ENCODE measurements at regions not wholly inside any gene's neighbourhood (a gene's known extent, or its start where the extent isn't known, plus 50 kb on each side); places are given as distances from the start of the nearest gene placed in this dataset.
"Not testable (repeated sequence)": the region's sequence is repeated elsewhere in the genome, so short reads cannot be mapped to it uniquely, and the experiment has no call there.

DNA sequence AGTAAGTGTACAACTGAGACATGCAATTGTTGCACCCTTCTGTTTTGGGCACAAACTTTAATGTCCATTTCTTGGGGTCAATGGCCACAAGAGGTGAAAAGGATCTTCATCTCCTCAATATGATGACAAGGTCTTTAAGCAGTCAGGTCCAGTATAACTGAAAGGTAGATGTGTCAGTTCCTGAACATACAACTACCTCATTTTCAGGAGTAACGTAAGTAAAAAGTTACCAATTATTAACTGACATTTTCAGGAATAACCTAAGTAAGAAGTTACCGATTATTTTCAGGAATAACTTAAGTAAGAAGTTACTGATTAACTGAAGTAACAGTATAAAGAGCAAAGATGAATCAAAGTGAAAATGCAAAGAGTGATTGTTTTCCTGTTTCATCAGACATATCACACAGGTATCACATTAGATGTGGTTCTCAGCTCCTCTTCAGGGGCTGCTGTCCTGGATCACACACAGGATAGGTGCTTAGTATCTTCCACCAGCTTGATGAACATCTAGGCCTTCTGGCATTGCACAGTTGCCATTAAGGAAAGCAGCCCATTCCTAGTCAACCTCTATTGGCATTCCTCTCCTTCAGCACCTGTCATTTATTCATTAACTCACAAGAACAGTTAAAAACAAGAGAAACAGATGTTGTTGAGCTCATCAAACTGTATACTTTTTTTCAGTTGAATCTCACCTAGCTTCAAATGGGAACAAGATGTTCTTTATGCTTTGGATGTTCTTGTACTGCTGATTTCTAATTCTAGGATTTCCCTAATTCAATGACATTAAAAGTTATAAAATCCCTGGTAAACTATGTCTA lies 200.0 kb downstream of the FOXG1 start:
- DNase-seq (ENCODE audit: low read depth, low spot score) = no peak
- H3K36me3 Mint-ChIP-seq (ENCODE audit: low read depth) = no peaks in the 10 kb centered on the region
- H3K27me3 Mint-ChIP-seq (ENCODE audit: low read depth) = peaks cover 6% of the 10 kb centered on the region
- H3K4me3 Mint-ChIP-seq = no peak overlapping the region
- H3K4me1 Mint-ChIP-seq = no peaks in the 10 kb centered on the region
- H3K27ac Mint-ChIP-seq (ENCODE audit: unreplicated experiment) = no peak overlapping the region
- TF ChIP-seq, protein P1, sequence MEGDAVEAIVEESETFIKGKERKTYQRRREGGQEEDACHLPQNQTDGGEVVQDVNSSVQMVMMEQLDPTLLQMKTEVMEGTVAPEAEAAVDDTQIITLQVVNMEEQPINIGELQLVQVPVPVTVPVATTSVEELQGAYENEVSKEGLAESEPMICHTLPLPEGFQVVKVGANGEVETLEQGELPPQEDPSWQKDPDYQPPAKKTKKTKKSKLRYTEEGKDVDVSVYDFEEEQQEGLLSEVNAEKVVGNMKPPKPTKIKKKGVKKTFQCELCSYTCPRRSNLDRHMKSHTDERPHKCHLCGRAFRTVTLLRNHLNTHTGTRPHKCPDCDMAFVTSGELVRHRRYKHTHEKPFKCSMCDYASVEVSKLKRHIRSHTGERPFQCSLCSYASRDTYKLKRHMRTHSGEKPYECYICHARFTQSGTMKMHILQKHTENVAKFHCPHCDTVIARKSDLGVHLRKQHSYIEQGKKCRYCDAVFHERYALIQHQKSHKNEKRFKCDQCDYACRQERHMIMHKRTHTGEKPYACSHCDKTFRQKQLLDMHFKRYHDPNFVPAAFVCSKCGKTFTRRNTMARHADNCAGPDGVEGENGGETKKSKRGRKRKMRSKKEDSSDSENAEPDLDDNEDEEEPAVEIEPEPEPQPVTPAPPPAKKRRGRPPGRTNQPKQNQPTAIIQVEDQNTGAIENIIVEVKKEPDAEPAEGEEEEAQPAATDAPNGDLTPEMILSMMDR (conservative IDR thresholded peaks at IDR 0.05) = no peak
- no peaks in the 10 kb centered on the region for H3K9me3 Mint-ChIP-seq

DNA sequence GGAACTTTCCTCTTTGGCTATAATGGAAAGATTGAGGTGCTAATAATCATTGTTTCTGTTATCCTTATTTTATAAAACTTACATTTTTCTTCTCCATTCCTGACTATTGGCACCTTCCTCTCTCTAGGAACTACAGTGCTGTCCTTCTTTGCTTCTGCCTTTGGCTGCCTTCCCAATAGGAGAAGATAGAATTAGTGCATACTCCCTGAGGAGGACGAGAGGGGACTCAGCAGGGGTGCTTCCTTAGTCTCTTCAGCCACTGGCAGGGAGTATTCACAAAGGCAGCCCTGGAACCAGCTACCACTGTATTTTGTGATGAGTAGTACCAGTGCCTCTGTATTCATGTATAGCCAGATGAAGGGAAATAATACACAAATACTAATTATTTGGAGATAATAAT lies 208.5 kb downstream of the FOXG1 start:
- Mint-ChIP-seq H3K9me3 (peaks cover 7% of the 10 kb centered on the region), H3K36me3 (ENCODE audit: low read depth) (no peaks in the 10 kb centered on the region)

DNA sequence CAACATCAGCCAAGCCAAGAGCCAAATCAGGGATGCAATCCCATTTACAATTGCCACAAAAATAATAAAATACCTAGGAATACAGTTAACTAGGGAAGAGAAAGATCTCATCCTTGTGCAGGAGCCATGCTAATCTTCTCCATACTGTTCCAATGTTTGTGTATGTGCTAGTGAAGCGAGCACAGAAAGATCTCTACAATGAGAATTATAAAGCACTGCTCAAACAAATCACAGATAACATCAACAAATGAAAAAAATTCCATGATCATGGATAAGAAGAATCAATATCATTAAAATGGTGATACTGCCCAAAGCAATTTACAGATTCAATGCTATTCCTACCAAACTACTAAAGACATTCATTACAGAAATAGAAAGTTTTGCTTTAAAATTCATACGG lies 215.6 kb downstream of the FOXG1 start:
- Mint-ChIP-seq H3K27ac (ENCODE audit: unreplicated experiment) (no peak overlapping the region), H3K4me3 (no peak overlapping the region), H3K4me1 (no peaks in the 10 kb centered on the region), H3K27me3 (ENCODE audit: low read depth) (no peaks in the 10 kb centered on the region), H3K36me3 (ENCODE audit: low read depth) (no peaks in the 10 kb centered on the region), H3K9me3 (peaks cover 17% of the 10 kb centered on the region)
- TF ChIP-seq, protein P1 (conservative IDR thresholded peaks at IDR 0.05) = no peak
- DNase-seq (ENCODE audit: low read depth, low spot score) = no peak

More for the DNA sequence above, 208.5 kb downstream of the FOXG1 start:
- TF ChIP-seq, protein P1 (conservative IDR thresholded peaks at IDR 0.05) = no peak
- H3K27me3 Mint-ChIP-seq (ENCODE audit: low read depth) = no peaks in the 10 kb centered on the region
- no peaks in the 10 kb centered on the region for H3K4me1 Mint-ChIP-seq
- DNase-seq (ENCODE audit: low read depth, low spot score) = no peak
- no peak overlapping the region for H3K4me3 Mint-ChIP-seq
- no peak overlapping the region for H3K27ac Mint-ChIP-seq (ENCODE audit: unreplicated experiment)

DNA sequence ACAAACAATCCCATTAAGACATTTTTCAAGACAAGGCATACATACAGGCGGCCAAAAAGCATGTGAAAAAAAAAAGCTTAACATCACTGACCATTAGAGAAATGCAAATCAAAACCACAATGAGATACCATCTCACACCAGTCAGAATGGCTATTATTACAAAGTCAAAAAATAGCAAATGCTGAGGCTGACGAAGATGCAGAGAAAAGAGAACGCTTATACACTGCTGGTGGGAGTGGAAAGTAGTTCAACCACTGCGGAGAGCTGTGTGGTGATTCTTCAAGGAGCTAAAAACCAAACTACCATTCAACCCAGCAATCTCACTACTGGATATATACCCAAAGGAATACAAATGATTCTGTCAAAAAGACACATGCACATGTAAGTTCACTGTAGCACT lies 216.7 kb downstream of the FOXG1 start:
- no peak for DNase-seq (ENCODE audit: low read depth, low spot score)
- Mint-ChIP-seq H3K27ac (ENCODE audit: unreplicated experiment) (no peak overlapping the region), H3K9me3 (peaks cover 20% of the 10 kb centered on the region), H3K4me1 (no peaks in the 10 kb centered on the region), H3K4me3 (no peak overlapping the region), H3K27me3 (ENCODE audit: low read depth) (no peaks in the 10 kb centered on the region), H3K36me3 (ENCODE audit: low read depth) (no peaks in the 10 kb centered on the region)
- TF ChIP-seq, protein P1 (conservative IDR thresholded peaks at IDR 0.05) = no peak

DNA sequence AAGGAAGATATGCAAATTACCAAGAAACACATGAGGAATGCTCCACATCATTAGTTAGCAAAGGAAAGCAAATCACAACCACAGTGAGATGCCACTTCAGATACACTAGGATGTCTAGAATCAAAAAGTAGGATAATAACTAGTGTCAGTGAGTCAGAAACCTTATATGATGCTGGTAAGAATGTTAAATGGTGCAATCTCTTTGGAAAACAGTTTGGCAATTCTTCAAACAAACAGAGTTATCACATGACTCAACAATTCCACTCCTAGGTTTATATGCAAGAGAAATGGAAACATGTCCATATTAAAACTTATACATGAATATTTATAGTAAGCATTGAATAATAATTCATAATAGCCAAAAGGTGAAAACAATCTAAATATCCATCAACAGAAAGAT lies 220.9 kb downstream of the FOXG1 start:
- no peak overlapping the region for H3K4me3 Mint-ChIP-seq
- no peaks in the 10 kb centered on the region for H3K27me3 Mint-ChIP-seq (ENCODE audit: low read depth)
- TF ChIP-seq, protein P1 (conservative IDR thresholded peaks at IDR 0.05) = no peak
- no peaks in the 10 kb centered on the region for H3K4me1 Mint-ChIP-seq
- DNase-seq (ENCODE audit: low read depth, low spot score) = no peak
- H3K27ac Mint-ChIP-seq (ENCODE audit: unreplicated experiment) = no peak overlapping the region
- H3K9me3 Mint-ChIP-seq = peaks cover 20% of the 10 kb centered on the region
- no peaks in the 10 kb centered on the region for H3K36me3 Mint-ChIP-seq (ENCODE audit: low read depth)

DNA sequence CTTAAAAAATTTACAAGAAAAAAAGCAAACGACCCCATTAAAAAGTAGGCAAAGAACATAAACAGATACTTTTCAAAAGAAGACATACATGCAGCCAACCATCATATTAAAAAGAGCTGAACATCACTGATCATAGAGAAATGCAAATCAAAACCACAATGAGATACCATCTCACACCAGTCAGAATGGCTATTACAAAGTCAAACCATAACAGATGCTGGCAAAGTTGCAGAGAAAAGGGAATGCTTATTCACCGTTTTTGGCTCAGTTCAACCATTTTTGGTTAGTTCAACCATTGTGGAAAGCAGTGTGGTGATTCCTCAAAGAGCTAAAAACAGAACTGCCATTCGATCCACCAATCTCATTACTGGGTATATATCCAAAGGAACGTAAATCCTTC lies 230.6 kb downstream of the FOXG1 start:
- H3K36me3 Mint-ChIP-seq (ENCODE audit: low read depth); H3K27ac Mint-ChIP-seq (ENCODE audit: unreplicated experiment); H3K4me1 Mint-ChIP-seq; H3K27me3 Mint-ChIP-seq (ENCODE audit: low read depth); DNase-seq (ENCODE audit: low read depth, low spot score); H3K4me3 Mint-ChIP-seq: not testable (repeated sequence)
- peaks cover 17% of the 10 kb centered on the region for H3K9me3 Mint-ChIP-seq
